ENCODE measurements at regions not wholly inside any gene's neighbourhood (a gene's known extent, or its start where the extent isn't known, plus 50 kb on each side); places are given as distances from the start of the nearest gene placed in this dataset.

GRCh38 chr5:56426693-56427092 lies 193.6 kb upstream of the ANKRD55 start:
- Histone ChIP-seq H3K27me3 (no peaks in the 10 kb centered on the region), H3K4me3 (no peak overlapping the region), H3K36me3 (no peaks in the 10 kb centered on the region), H3K27ac (no peak overlapping the region), H3K9me3 (no peaks in the 10 kb centered on the region), H3K4me1 (no peaks in the 10 kb centered on the region)
- WGBS, result 75% methylated on average over 4 of the region's 4 CpGs
- DNase-seq (ENCODE audit: low spot score in 2 of 2), result no peak
- TF ChIP-seq EP300 (IDR thresholded peaks at IDR 0.05) (no peak), POLR2AphosphoS5 (IDR thresholded peaks at IDR 0.05) (no peak), CTCF (IDR thresholded peaks at IDR 0.05) (no peak), POLR2A (IDR thresholded peaks at IDR 0.05) (no peak)

GRCh38 chr5:56422076-56422762 lies 189.1 kb upstream of the ANKRD55 start:
- no peak overlapping the region for H3K27ac ChIP-seq

GRCh38 chr5:56421246-56422075 lies 188.3 kb upstream of the ANKRD55 start:
- no peaks in the 10 kb centered on the region for H3K4me1 ChIP-seq
- no peaks in the 10 kb centered on the region for H3K27me3 ChIP-seq
- peaks cover 9% of the 10 kb centered on the region for H3K9me3 ChIP-seq
- DNase-seq (ENCODE audit: low spot score in 2 of 2), result no peak
- TF ChIP-seq CTCF (IDR thresholded peaks at IDR 0.05) (no peak), POLR2AphosphoS5 (IDR thresholded peaks at IDR 0.05) (no peak), EP300 (IDR thresholded peaks at IDR 0.05) (no peak), POLR2A (IDR thresholded peaks at IDR 0.05) (no peak)
- H3K4me3 ChIP-seq, result no peak overlapping the region
- 83% methylated on average over 6 of the region's 6 CpGs for WGBS
- no peak overlapping the region for H3K27ac ChIP-seq
- H3K36me3 ChIP-seq, result no peaks in the 10 kb centered on the region

More at GRCh38 chr5:56422076-56422762, 189.1 kb upstream of the ANKRD55 start:
- no peak overlapping the region for H3K4me3 ChIP-seq
- WGBS, result 77% methylated on average over 5 of the region's 5 CpGs
- no peaks in the 10 kb centered on the region for H3K27me3 ChIP-seq
- TF ChIP-seq POLR2A (IDR thresholded peaks at IDR 0.05) (no peak), CTCF (IDR thresholded peaks at IDR 0.05) (no peak), EP300 (IDR thresholded peaks at IDR 0.05) (no peak), POLR2AphosphoS5 (IDR thresholded peaks at IDR 0.05) (no peak)
- no peaks in the 10 kb centered on the region for H3K4me1 ChIP-seq
- peaks cover 9% of the 10 kb centered on the region for H3K9me3 ChIP-seq
- no peaks in the 10 kb centered on the region for H3K36me3 ChIP-seq
- no peak for DNase-seq (ENCODE audit: low spot score in 2 of 2)

- DNase-seq (ENCODE audit: low spot score in 2 of 2), result no peak
- no peak overlapping the region for H3K4me3 ChIP-seq
- peaks cover 6% of the 10 kb centered on the region for H3K4me1 ChIP-seq
- H3K27ac ChIP-seq, result no peak overlapping the region
- peaks cover 9% of the 10 kb centered on the region for H3K9me3 ChIP-seq
- no peaks in the 10 kb centered on the region for H3K36me3 ChIP-seq
- TF ChIP-seq EP300 (IDR thresholded peaks at IDR 0.05) (no peak), CTCF (IDR thresholded peaks at IDR 0.05) (no peak), POLR2AphosphoS5 (IDR thresholded peaks at IDR 0.05) (no peak), POLR2A (IDR thresholded peaks at IDR 0.05) (no peak)
- no peaks in the 10 kb centered on the region for H3K27me3 ChIP-seq
These were observed 187.2 kb upstream of the ANKRD55 start for GRCh38 chr5:56420323-56420722.

GRCh38 chr5:56419667-56420066 lies 186.5 kb upstream of the ANKRD55 start:
- H3K4me1 ChIP-seq, result peaks cover 12% of the 10 kb centered on the region
- no peak for TF ChIP-seq EP300 (IDR thresholded peaks at IDR 0.05)
- no peak for TF ChIP-seq POLR2A (IDR thresholded peaks at IDR 0.05)
- no peak for TF ChIP-seq CTCF (IDR thresholded peaks at IDR 0.05)
- no peak for TF ChIP-seq POLR2AphosphoS5 (IDR thresholded peaks at IDR 0.05)
- H3K36me3 ChIP-seq, result no peaks in the 10 kb centered on the region
- no peak for DNase-seq (ENCODE audit: low spot score in 2 of 2)
- no peak overlapping the region for H3K27ac ChIP-seq
- peaks cover 9% of the 10 kb centered on the region for H3K9me3 ChIP-seq
- no peak overlapping the region for H3K4me3 ChIP-seq
- no peaks in the 10 kb centered on the region for H3K27me3 ChIP-seq
- WGBS, result 93% methylated on average over 2 of the region's 2 CpGs

Measured in suprapubic skin (tissue), 4 donors.